Natural killer cell (primary cell): ENCODE measurements at regions not wholly inside any gene's neighbourhood (a gene's known extent, or its start where the extent isn't known, plus 50 kb on each side); places are given as distances from the start of the nearest gene placed in this dataset.
"Not testable (repeated sequence)": the region's sequence is repeated elsewhere in the genome, so short reads cannot be mapped to it uniquely, and the experiment has no call there.

Experiments used
- ATAC-seq, 3 donors: fragments of 150-1000 bp in 2 of 3; fragments of 200-7000 bp in 1 of 3; cut with Tn5 transposase; 1 replicate in 1 of 3; 2 replicates in 2 of 3; pipeline ENCODE4 v1.10.0; 2021; ENCODE audit warnings: mild to moderate bottlenecking in 2 of 3, moderate library complexity in 2 of 3
- DNase-seq, 2 donors: peaks; one replicate each; pipeline versions ENCODE4 v3.0.0 to v3.0.0-alpha.2; 2013 to 2021; ENCODE audit warnings: mixed read lengths in 1 of 2
- H3K27ac ChIP-seq: one replicate; pipeline ENCODE4 v1.5.1; 2013; ENCODE audit warnings: mild to moderate bottlenecking, low read length
- H3K27me3 ChIP-seq: one replicate; pipeline ENCODE4 v1.6.1; 2013; ENCODE audit warnings: low read length; ENCODE audit not compliant: control insufficient read depth, insufficient read depth
- H3K36me3 ChIP-seq: one replicate; pipeline ENCODE4 v1.6.1; 2013; ENCODE audit warnings: low read length; ENCODE audit not compliant: control insufficient read depth, insufficient read depth
- H3K4me1 ChIP-seq: one replicate; pipeline ENCODE4 v1.6.1; 2013; ENCODE audit warnings: low read length; ENCODE audit not compliant: control insufficient read depth, insufficient read depth
- H3K4me3 ChIP-seq: one replicate; pipeline ENCODE4 v1.5.1; 2013; ENCODE audit warnings: low read length
- H3K9me3 ChIP-seq: one replicate; pipeline ENCODE4 v1.6.1; 2013; ENCODE audit warnings: low read length; ENCODE audit not compliant: control insufficient read depth, insufficient read depth
- H3K27ac Mint-ChIP-seq, 2 donors: one replicate each; pipeline ENCODE4 v1.8.0; 2022; ENCODE audit warnings: mild to moderate bottlenecking in 2 of 2, mixed read lengths in 2 of 2, moderate library complexity in 1 of 2
- H3K27me3 Mint-ChIP-seq, 2 donors: one replicate each; pipeline ENCODE4 v1.8.0; 2022; ENCODE audit warnings: low read depth in 2 of 2, mixed read lengths in 2 of 2
- H3K36me3 Mint-ChIP-seq: one replicate; pipeline ENCODE4 v1.8.0; 2022; ENCODE audit warnings: mixed read lengths
- H3K4me1 Mint-ChIP-seq, 2 donors: one replicate each; pipeline ENCODE4 v1.8.0; 2022; ENCODE audit warnings: mixed read lengths in 2 of 2
- H3K4me3 Mint-ChIP-seq: one replicate; pipeline ENCODE4 v1.8.0; 2022; ENCODE audit warnings: mild to moderate bottlenecking, moderate library complexity, mixed read lengths
- H3K9me3 Mint-ChIP-seq, 2 donors: one replicate each; pipeline ENCODE4 v1.8.0; 2022; ENCODE audit warnings: mixed read lengths in 2 of 2
- WGBS: methylation state at CpG from one replicate; pipeline ENCODE4 v1.1.7; 2013; ENCODE audit warnings: missing lambda C conversion rate; ENCODE audit not compliant: insufficient coverage; 5-methylcytosine and 5-hydroxymethylcytosine counted together
- intact Hi-C: fragments of 100-400 bp; cut with micrococcal nuclease; formaldehyde crosslinking; loops from one replicate; pipeline ENCODE4 v1.14.2; 2022
- TF ChIP-seq, protein P1 (sequence below): fragments of 200-600 bp; IDR thresholded peaks from one replicate; pipeline ENCODE4 v1.8.0; 2022; ENCODE audit warnings: antibody characterized with exemption

GRCh38 chr7:22040923-22041595 lies 95.4 kb upstream of the CDCA7L start:
- no peak overlapping the region for H3K4me3 Mint-ChIP-seq
- ATAC-seq = no peak

DNA sequence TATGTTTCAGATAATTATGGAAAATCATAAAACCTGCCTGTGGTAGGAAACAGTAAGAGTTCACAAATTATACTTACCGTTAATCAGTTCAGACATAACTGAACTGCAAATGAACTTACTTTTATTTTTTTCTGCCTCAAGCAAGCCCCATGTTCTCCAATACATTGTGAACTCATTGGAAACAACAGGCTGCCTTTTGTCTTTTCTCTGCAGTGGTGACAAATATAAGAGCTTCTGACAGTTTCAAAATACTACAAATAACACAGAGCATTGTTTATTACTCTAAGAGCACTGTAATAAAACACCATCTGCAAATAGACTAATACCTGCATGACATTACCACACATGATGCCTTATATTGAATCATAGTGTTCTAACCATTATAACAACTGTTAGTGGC lies 94.0 kb upstream of the CDCA7L start:
- Histone ChIP-seq H3K27me3 (no peaks in the 10 kb centered on the region), H3K4me1 (no peaks in the 10 kb centered on the region), H3K4me3 (no peak overlapping the region), H3K36me3 (no peaks in the 10 kb centered on the region), H3K27ac (no peak overlapping the region), H3K9me3 (no peaks in the 10 kb centered on the region)
- H3K4me1 Mint-ChIP-seq = no peaks in the 10 kb centered on the region
- no peak for DNase-seq
- no peak overlapping the region for H3K4me3 Mint-ChIP-seq
- no peak overlapping the region for H3K27ac Mint-ChIP-seq
- intact Hi-C loops = no loop called here
- H3K27me3 Mint-ChIP-seq = peaks cover 5 to 19% of the 10 kb centered on the region in 2 donors
- ATAC-seq = no peak
- TF ChIP-seq, protein P1, sequence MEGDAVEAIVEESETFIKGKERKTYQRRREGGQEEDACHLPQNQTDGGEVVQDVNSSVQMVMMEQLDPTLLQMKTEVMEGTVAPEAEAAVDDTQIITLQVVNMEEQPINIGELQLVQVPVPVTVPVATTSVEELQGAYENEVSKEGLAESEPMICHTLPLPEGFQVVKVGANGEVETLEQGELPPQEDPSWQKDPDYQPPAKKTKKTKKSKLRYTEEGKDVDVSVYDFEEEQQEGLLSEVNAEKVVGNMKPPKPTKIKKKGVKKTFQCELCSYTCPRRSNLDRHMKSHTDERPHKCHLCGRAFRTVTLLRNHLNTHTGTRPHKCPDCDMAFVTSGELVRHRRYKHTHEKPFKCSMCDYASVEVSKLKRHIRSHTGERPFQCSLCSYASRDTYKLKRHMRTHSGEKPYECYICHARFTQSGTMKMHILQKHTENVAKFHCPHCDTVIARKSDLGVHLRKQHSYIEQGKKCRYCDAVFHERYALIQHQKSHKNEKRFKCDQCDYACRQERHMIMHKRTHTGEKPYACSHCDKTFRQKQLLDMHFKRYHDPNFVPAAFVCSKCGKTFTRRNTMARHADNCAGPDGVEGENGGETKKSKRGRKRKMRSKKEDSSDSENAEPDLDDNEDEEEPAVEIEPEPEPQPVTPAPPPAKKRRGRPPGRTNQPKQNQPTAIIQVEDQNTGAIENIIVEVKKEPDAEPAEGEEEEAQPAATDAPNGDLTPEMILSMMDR = no peak
- H3K36me3 Mint-ChIP-seq = no peaks in the 10 kb centered on the region
- H3K9me3 Mint-ChIP-seq = no peaks in the 10 kb centered on the region
- WGBS = 38% methylated on average over 1 of the region's 1 CpG

More at GRCh38 chr7:22040923-22041595, 95.4 kb upstream of the CDCA7L start:
- TF ChIP-seq, protein P1 = no peak
- no peaks in the 10 kb centered on the region for H3K4me1 ChIP-seq
- 60% methylated on average over 2 of the region's 4 CpGs for WGBS
- H3K27me3 ChIP-seq = no peaks in the 10 kb centered on the region
- H3K27ac ChIP-seq = no peak overlapping the region
- H3K36me3 ChIP-seq = no peaks in the 10 kb centered on the region
- Mint-ChIP-seq H3K9me3 (no peaks in the 10 kb centered on the region), H3K36me3 (no peaks in the 10 kb centered on the region), H3K27me3 (peaks cover 5 to 19% of the 10 kb centered on the region in 2 donors), H3K27ac (no peak overlapping the region), H3K4me1 (no peaks in the 10 kb centered on the region)
- no peaks in the 10 kb centered on the region for H3K9me3 ChIP-seq
- no peak overlapping the region for H3K4me3 ChIP-seq
- no peak for DNase-seq
- intact Hi-C loops = no loop called here

GRCh38 chr7:22032356-22032755 lies 86.7 kb upstream of the CDCA7L start:
- H3K36me3 ChIP-seq, H3K27me3 ChIP-seq, DNase-seq, H3K27ac ChIP-seq, ATAC-seq, H3K36me3 Mint-ChIP-seq, H3K27ac Mint-ChIP-seq, H3K27me3 Mint-ChIP-seq, H3K9me3 Mint-ChIP-seq, H3K9me3 ChIP-seq, intact Hi-C loops, H3K4me3 Mint-ChIP-seq, H3K4me3 ChIP-seq, H3K4me1 ChIP-seq, H3K4me1 Mint-ChIP-seq: not testable (repeated sequence)
- WGBS = 94% methylated on average over 26 of the region's 26 CpGs

- H3K36me3 ChIP-seq, H3K27ac Mint-ChIP-seq, H3K27me3 ChIP-seq, H3K4me3 Mint-ChIP-seq, DNase-seq, intact Hi-C loops, H3K4me3 ChIP-seq, H3K36me3 Mint-ChIP-seq, H3K27ac ChIP-seq, H3K9me3 Mint-ChIP-seq, H3K4me1 ChIP-seq, ATAC-seq, H3K4me1 Mint-ChIP-seq, H3K9me3 ChIP-seq: not testable (repeated sequence)
- 93% methylated on average over 25 of the region's 25 CpGs for WGBS
- peaks cover 12 to 15% of the 10 kb centered on the region in 2 donors for H3K27me3 Mint-ChIP-seq
Observed at GRCh38 chr7:22028656-22029055, 83.0 kb upstream of the CDCA7L start.
